ENCODE measurements at regions not wholly inside any gene's neighbourhood (a gene's known extent, or its start where the extent isn't known, plus 50 kb on each side); places are given as distances from the start of the nearest gene placed in this dataset.

DNA sequence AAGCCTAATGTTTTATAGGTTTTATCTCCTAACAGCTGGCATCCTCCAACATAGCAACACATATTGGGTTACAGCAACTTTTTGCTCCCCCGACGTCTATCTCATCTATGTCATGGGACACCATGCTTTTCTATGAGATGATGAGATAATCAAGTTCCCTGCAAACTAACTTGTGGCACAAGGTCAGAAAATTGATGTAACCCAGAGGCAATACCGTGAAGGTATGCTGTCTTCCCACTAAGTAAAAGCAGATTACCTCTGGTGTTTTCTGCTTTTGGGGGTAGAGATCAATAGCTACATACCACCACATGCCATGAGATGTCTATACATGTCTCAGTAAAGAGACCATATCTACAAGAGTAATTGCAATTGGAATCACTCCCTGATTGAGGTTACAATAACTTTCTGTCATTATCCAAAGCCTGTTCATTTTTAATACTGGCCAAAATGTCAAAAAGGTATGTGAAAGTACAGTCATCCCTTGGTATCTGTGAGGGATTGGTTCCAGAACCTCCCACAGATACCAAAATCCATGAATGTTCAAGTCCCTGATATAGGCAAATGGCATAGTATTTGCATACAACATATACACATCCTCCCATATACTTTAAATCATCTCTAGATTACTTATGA is 131.3 kb downstream of the CYSLTR2 start:
- TF ChIP-seq, protein P1, sequence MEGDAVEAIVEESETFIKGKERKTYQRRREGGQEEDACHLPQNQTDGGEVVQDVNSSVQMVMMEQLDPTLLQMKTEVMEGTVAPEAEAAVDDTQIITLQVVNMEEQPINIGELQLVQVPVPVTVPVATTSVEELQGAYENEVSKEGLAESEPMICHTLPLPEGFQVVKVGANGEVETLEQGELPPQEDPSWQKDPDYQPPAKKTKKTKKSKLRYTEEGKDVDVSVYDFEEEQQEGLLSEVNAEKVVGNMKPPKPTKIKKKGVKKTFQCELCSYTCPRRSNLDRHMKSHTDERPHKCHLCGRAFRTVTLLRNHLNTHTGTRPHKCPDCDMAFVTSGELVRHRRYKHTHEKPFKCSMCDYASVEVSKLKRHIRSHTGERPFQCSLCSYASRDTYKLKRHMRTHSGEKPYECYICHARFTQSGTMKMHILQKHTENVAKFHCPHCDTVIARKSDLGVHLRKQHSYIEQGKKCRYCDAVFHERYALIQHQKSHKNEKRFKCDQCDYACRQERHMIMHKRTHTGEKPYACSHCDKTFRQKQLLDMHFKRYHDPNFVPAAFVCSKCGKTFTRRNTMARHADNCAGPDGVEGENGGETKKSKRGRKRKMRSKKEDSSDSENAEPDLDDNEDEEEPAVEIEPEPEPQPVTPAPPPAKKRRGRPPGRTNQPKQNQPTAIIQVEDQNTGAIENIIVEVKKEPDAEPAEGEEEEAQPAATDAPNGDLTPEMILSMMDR (IDR thresholded peaks at IDR 0.05; ENCODE audit: borderline replicate concordance, extremely low read depth, low read length, poor library complexity, severe bottlenecking): no peak
- no peak for TF ChIP-seq EZH2 (IDR thresholded peaks at IDR 0.05; ENCODE audit: borderline replicate concordance, low read depth, low read length, severe bottlenecking)
